ENCODE measurements at regions not wholly inside any gene's neighbourhood (a gene's known extent, or its start where the extent isn't known, plus 50 kb on each side); places are given as distances from the start of the nearest gene placed in this dataset.

DNA sequence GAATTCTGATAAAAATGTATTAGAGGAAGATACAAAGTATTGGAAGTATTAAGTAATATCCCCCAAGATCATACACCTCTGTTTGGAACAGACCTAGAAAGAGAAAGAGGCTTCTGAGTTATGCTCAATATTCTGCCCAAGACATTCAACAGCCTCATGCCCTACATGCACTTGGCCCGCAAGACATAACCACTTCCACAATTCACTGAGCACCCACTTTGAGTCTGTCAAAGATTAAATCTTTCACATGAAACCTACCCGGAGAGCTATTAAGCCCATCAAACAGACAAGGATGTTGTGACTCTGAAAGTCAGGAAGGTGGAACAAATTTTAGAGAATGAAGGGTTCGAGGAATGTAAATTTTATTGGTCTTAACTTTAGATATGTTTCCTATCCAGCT lies 344.7 kb upstream of the SYT4 start:
- TF ChIP-seq, protein P1, sequence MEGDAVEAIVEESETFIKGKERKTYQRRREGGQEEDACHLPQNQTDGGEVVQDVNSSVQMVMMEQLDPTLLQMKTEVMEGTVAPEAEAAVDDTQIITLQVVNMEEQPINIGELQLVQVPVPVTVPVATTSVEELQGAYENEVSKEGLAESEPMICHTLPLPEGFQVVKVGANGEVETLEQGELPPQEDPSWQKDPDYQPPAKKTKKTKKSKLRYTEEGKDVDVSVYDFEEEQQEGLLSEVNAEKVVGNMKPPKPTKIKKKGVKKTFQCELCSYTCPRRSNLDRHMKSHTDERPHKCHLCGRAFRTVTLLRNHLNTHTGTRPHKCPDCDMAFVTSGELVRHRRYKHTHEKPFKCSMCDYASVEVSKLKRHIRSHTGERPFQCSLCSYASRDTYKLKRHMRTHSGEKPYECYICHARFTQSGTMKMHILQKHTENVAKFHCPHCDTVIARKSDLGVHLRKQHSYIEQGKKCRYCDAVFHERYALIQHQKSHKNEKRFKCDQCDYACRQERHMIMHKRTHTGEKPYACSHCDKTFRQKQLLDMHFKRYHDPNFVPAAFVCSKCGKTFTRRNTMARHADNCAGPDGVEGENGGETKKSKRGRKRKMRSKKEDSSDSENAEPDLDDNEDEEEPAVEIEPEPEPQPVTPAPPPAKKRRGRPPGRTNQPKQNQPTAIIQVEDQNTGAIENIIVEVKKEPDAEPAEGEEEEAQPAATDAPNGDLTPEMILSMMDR (IDR thresholded peaks at IDR 0.05) = no peak
- TF ChIP-seq POLR2A (IDR thresholded peaks at IDR 0.05; ENCODE audit: low read depth) = no peak
- TF ChIP-seq EP300 (IDR thresholded peaks at IDR 0.05) = no peak
